ENCODE measurements at regions not wholly inside any gene's neighbourhood (a gene's known extent, or its start where the extent isn't known, plus 50 kb on each side); places are given as distances from the start of the nearest gene placed in this dataset.

DNA sequence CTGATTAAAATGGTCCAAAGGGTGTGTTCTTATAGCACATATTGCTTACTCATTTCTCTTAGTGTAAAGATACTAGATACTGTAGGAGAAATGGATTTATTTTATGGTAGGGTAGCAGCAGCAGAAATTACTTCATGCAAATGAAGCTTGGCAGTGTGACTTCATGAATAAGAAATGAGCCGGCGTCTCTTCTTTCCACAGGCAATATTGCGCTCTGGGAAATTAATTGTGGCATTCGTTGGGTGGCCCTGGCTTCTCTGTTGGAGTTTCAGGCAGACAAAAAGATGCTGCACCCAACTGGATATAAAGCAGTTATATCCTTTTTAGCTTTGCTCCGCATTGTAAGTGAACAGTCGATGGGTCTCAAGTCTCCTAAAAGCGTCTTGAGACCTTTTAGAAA is 211.0 kb upstream of the NAV2 start:
- H3K27me3 ChIP-seq: no peaks in the 10 kb centered on the region
- TF ChIP-seq EP300 (IDR thresholded peaks at IDR 0.05) (no peak), POLR2A (IDR thresholded peaks at IDR 0.05) (no peak)
- no peak for DNase-seq (ENCODE audit: low spot score in 2 of 2)
- H3K9me3 ChIP-seq: no peaks in the 10 kb centered on the region
- no peak overlapping the region for H3K4me3 ChIP-seq
- WGBS, 2 donors: 77 to 82% methylated on average over 7 of the region's 7 CpGs
- H3K27ac ChIP-seq: no peak overlapping the region
- H3K36me3 ChIP-seq: no peaks in the 10 kb centered on the region
- H3K4me1 ChIP-seq: no peaks in the 10 kb centered on the region

DNA sequence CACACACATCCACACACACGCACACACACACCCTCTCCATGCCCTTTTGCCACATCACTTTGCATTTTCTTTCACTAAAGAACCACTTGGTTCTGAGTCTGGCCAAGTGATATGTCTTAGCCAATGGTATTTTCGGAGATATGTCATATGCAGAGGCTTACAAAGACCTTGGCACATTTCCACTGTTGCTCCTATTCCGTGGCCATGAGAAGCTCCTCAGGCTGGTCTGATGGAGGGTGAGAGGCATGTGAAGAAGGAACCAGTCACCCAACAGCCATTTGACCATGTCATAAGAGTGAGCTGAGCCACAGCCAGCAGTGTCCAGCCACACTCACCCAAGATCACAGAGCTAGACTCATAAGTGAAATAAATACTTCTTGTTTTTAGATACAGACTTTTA is 212.6 kb upstream of the NAV2 start:
- WGBS, 2 donors: 64 to 68% methylated on average over 3 of the region's 3 CpGs
- Histone ChIP-seq H3K4me1 (no peaks in the 10 kb centered on the region), H3K27me3 (no peaks in the 10 kb centered on the region), H3K27ac (no peak overlapping the region), H3K4me3 (no peak overlapping the region), H3K36me3 (no peaks in the 10 kb centered on the region), H3K9me3 (peaks cover 0 to 6% (median 0%) of the 10 kb centered on the region in 4 donors)
- DNase-seq (ENCODE audit: low spot score in 2 of 2): no peak
- no peak for TF ChIP-seq EP300 (IDR thresholded peaks at IDR 0.05)
- no peak for TF ChIP-seq POLR2A (IDR thresholded peaks at IDR 0.05)
- TF ChIP-seq, protein P1, sequence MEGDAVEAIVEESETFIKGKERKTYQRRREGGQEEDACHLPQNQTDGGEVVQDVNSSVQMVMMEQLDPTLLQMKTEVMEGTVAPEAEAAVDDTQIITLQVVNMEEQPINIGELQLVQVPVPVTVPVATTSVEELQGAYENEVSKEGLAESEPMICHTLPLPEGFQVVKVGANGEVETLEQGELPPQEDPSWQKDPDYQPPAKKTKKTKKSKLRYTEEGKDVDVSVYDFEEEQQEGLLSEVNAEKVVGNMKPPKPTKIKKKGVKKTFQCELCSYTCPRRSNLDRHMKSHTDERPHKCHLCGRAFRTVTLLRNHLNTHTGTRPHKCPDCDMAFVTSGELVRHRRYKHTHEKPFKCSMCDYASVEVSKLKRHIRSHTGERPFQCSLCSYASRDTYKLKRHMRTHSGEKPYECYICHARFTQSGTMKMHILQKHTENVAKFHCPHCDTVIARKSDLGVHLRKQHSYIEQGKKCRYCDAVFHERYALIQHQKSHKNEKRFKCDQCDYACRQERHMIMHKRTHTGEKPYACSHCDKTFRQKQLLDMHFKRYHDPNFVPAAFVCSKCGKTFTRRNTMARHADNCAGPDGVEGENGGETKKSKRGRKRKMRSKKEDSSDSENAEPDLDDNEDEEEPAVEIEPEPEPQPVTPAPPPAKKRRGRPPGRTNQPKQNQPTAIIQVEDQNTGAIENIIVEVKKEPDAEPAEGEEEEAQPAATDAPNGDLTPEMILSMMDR (IDR thresholded peaks at IDR 0.05): no peak

DNA sequence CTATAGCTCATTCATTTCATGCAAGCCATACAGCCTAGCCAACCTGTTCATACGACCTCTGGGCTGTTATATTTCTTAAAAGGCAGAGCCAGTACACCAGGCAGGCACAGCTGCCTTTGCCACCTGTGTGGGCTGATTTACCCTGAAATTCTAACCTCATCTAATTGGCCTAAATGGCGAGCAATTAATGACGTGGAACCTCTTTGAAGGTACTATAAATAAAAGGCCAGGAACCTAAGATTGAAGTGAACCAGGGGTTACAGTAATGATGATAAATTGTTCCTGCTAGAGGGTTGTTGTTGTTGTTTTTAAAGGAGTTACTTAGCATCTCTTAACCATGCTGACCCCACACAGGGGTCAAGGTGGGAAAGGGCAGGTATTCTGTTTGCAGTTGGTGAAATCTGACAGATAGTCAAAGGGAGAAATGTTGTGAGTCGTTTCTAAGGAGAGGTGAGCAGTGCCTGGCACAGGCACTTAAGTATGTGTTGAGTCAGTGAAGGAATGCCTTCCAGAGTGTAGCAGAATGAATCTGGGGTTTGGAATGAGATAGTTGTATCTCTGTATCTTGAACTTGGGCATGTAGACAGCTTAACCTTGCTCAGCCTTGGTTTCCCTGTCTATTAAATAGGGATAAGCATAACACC is 213.5 kb upstream of the NAV2 start:
- Histone ChIP-seq H3K4me3 (no peak overlapping the region), H3K27ac (no peak overlapping the region), H3K36me3 (no peaks in the 10 kb centered on the region), H3K9me3 (peaks cover 0 to 6% (median 0%) of the 10 kb centered on the region in 4 donors), H3K27me3 (no peaks in the 10 kb centered on the region), H3K4me1 (no peaks in the 10 kb centered on the region)
- DNase-seq (ENCODE audit: low spot score in 2 of 2): no peak
- TF ChIP-seq EP300 (IDR thresholded peaks at IDR 0.05) (no peak), POLR2A (IDR thresholded peaks at IDR 0.05) (no peak)
- TF ChIP-seq, protein P1 (IDR thresholded peaks at IDR 0.05): no peak
- 55 to 63% methylated on average over 4 of the region's 4 CpGs for WGBS, 2 donors

DNA sequence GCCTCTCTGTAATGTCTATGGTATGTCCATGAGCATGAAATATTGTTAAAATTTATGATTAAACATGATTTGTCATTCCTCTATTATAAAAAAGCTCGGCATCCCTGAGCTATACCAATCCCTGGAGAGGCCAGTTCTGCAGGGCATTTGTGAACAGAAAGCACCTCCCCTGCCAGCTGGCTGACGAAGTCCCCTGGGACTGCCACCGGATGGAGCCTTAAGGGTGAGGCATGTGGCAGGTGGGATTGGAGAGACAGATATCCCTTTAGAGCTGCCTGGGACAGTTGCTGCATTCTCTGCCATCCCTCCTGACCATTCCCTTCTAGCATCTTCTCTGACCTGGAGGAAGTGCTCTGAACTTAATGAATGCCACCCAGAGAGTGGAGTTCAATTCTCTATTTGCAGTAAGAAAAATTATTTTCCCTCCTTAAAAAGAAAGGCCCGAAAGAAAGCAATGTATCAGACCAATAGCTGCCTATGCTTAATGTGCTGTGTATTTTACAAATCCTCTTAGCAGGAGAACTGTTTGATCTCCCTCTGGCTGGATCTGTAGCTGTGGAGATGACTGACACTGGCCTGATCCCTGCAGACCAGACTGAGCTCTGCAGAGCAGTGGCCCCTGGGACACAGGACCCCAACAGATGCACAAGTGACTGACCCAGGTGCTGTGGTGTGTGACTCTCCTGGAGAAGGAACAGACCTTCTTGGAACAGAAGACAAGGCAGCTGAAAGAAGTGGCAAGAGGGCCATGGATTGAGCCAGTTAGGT is 219.0 kb upstream of the NAV2 start:
- Histone ChIP-seq H3K27ac (no peak overlapping the region), H3K4me3 (no peak overlapping the region), H3K4me1 (no peaks in the 10 kb centered on the region), H3K9me3 (peaks cover 0 to 6% (median 0%) of the 10 kb centered on the region in 4 donors), H3K27me3 (no peaks in the 10 kb centered on the region), H3K36me3 (no peaks in the 10 kb centered on the region)
- TF ChIP-seq EP300 (IDR thresholded peaks at IDR 0.05) (no peak), POLR2A (IDR thresholded peaks at IDR 0.05) (no peak)
- TF ChIP-seq, protein P1 (IDR thresholded peaks at IDR 0.05): no peak
- 58% methylated on average over 4 of the region's 4 CpGs for WGBS, 2 donors
- no peak for DNase-seq (ENCODE audit: low spot score in 2 of 2)

DNA sequence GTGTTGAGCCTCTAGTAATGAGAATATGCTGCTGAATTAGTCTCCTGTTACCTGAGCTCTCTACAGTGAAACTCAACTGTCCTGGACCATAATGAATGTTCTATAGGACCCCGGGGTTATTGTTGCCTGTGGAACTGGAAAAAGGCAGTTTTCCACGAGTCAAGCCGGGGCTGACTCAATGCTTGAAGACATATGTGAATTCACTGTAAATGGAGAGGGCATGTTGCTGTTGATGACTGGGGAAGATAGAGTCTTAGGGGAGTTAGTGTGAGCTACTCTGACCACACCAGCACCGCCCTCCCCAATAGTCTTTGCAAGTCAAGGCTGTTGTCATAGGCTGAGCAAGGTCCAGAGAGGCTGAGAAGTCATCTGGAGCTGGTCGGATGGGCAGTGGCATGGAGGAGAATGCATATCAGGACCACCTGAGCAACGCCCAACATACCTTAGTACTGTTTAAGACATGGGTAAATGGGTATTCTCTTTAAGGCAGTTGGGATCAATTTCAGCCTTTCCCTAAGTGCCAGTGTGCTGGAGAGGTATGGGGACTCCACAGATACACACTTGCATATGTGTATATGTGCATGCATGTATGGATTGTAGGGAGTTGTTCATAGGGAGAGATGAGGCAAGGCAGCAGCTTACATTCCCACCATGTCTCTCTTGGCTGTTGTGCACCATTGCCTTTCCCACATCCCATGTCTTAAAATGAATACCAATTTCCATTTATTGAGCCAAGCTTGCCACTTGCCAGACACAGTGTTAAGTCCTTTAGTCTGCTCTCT is 230.1 kb upstream of the NAV2 start:
- H3K27ac ChIP-seq: no peak overlapping the region
- no peak for DNase-seq (ENCODE audit: low spot score in 2 of 2)
- H3K9me3 ChIP-seq: no peaks in the 10 kb centered on the region
- H3K27me3 ChIP-seq: no peaks in the 10 kb centered on the region
- no peak overlapping the region for H3K4me3 ChIP-seq
- TF ChIP-seq EP300 (IDR thresholded peaks at IDR 0.05) (no peak), POLR2A (IDR thresholded peaks at IDR 0.05) (no peak)
- TF ChIP-seq, protein P1 (IDR thresholded peaks at IDR 0.05): no peak
- H3K4me1 ChIP-seq: no peaks in the 10 kb centered on the region
- WGBS, 2 donors: 79 to 91% methylated on average over 6 of the region's 6 CpGs
- H3K36me3 ChIP-seq: no peaks in the 10 kb centered on the region
